K562 (cell line): ENCODE measurements at regions not wholly inside any gene's neighbourhood (a gene's known extent, or its start where the extent isn't known, plus 50 kb on each side); places are given as distances from the start of the nearest gene placed in this dataset.

ENCODE experiments used
- BHLHE40 ChIP-seq: IDR thresholded peaks from 2 replicates; pipeline ENCODE4 v1.6.1; 2011; ENCODE audit warnings: low read length, improper control_type of control experiment
- BRCA1 ChIP-seq, 2 experiments: fragments of 450-650 bp in 1 of 2; sonication (generic) in 1 of 2; formaldehyde crosslinking in 1 of 2; IDR thresholded peaks; 2 replicates each; pipeline versions ENCODE4 v1.5.0 to v1.6.1; 2017 to 2020; ENCODE audit warnings: mild to moderate bottlenecking in 1 of 2, missing genetic modification reagents in 1 of 2
- E2F6 ChIP-seq, 2 experiments: IDR thresholded peaks; 2 replicates each; pipeline ENCODE4 v1.6.1; 2011; ENCODE audit warnings: borderline replicate concordance in 1 of 2, control low read depth in 1 of 2, low read depth in 1 of 2, low read length in 1 of 2, mild to moderate bottlenecking in 1 of 2, mixed read lengths in 1 of 2, moderate library complexity in 1 of 2; ENCODE audit not compliant: insufficient read depth in 1 of 2, insufficient read length in 1 of 2, poor library complexity in 1 of 2, severe bottlenecking in 1 of 2; ENCODE audit errors: extremely low read depth in 1 of 2
- ELF1 ChIP-seq: fragments of 200-800 bp; sonication (Bioruptor generic); IDR thresholded peaks from 2 replicates; pipeline ENCODE4 v1.6.1; 2016; ENCODE audit warnings: missing genetic modification characterization, missing compliant biosample characterization
- GMEB1 ChIP-seq: fragments of 250-450 bp; sonication (Bioruptor Pico); IDR thresholded peaks from 2 replicates; pipeline ENCODE4 v1.4.0; 2020; ENCODE audit warnings: mild to moderate bottlenecking
- HMGN3 ChIP-seq: IDR thresholded peaks from 2 replicates; pipeline ENCODE4 v1.6.1; 2011; ENCODE audit warnings: borderline replicate concordance, low read depth, mild to moderate bottlenecking, mixed read lengths, low read length; ENCODE audit not compliant: insufficient read length; ENCODE audit errors: extremely low read depth
- MCM7 ChIP-seq, 2 experiments: fragments of 450-650 bp; IDR thresholded peaks; 2 replicates each; pipeline ENCODE4 v1.6.1; 2016 to 2018
- MNT ChIP-seq, 2 experiments: fragments of 450-650 bp; conservative IDR thresholded peaks; 2 replicates each; pipeline ENCODE4 v1.6.1; 2017; ENCODE audit warnings: mild to moderate bottlenecking in 2 of 2, moderate library complexity in 2 of 2
- MTA1 ChIP-seq: fragments of 450-650 bp; IDR thresholded peaks from 2 replicates; pipeline ENCODE4 v1.6.1; 2017; ENCODE audit warnings: borderline replicate concordance
- NFE2 ChIP-seq: IDR thresholded peaks from 2 replicates; pipeline ENCODE4 v1.6.1; 2014; ENCODE audit warnings: antibody characterized with exemption, low read depth
- YY1 ChIP-seq, 3 experiments: IDR thresholded peaks; 2 replicates each; pipeline ENCODE4 v1.6.1; 2011; ENCODE audit warnings: low read length in 2 of 3, mild to moderate bottlenecking in 2 of 3, moderate library complexity in 2 of 3, borderline replicate concordance in 1 of 3, control low read depth in 1 of 3, low read depth in 1 of 3; ENCODE audit not compliant: insufficient read depth in 3 of 3, insufficient replicate concordance in 2 of 3, control insufficient read depth in 1 of 3, insufficient read length in 1 of 3; ENCODE audit errors: extremely low read depth in 1 of 3
- ZBTB43 ChIP-seq: sonication (generic); formaldehyde crosslinking; IDR thresholded peaks from 2 replicates; pipeline ENCODE4 v1.8.0; 2023; ENCODE audit warnings: mild to moderate bottlenecking, missing genetic modification reagents
- ZNF239 ChIP-seq: fragments of 250-450 bp; sonication (Bioruptor Pico); IDR thresholded peaks from 2 replicates; pipeline ENCODE4 v1.4.0; 2020; ENCODE audit warnings: mild to moderate bottlenecking
- ZNF316 ChIP-seq: fragments of 450-650 bp; IDR thresholded peaks from 2 replicates; pipeline ENCODE4 v1.6.1; 2016
- ZNF444 ChIP-seq: fragments of 250-450 bp; sonication (Bioruptor Pico); IDR thresholded peaks from 2 replicates; pipeline ENCODE4 v1.4.0; 2020; ENCODE audit warnings: mild to moderate bottlenecking, moderate library complexity
- TF ChIP-seq, protein P1 (sequence below), 2 experiments: fragments of 150-350 bp in 1 of 2; IDR thresholded peaks; 2 replicates each; pipeline ENCODE4 v1.6.1; 2012 to 2016; ENCODE audit warnings: low read depth in 2 of 2, low read length in 2 of 2, mild to moderate bottlenecking in 1 of 2, moderate library complexity in 1 of 2

GRCh38 chr2:17441055-17441771 is 77.0 kb downstream of the RAD51AP2 start (continued):
- TF ChIP-seq, protein P1, sequence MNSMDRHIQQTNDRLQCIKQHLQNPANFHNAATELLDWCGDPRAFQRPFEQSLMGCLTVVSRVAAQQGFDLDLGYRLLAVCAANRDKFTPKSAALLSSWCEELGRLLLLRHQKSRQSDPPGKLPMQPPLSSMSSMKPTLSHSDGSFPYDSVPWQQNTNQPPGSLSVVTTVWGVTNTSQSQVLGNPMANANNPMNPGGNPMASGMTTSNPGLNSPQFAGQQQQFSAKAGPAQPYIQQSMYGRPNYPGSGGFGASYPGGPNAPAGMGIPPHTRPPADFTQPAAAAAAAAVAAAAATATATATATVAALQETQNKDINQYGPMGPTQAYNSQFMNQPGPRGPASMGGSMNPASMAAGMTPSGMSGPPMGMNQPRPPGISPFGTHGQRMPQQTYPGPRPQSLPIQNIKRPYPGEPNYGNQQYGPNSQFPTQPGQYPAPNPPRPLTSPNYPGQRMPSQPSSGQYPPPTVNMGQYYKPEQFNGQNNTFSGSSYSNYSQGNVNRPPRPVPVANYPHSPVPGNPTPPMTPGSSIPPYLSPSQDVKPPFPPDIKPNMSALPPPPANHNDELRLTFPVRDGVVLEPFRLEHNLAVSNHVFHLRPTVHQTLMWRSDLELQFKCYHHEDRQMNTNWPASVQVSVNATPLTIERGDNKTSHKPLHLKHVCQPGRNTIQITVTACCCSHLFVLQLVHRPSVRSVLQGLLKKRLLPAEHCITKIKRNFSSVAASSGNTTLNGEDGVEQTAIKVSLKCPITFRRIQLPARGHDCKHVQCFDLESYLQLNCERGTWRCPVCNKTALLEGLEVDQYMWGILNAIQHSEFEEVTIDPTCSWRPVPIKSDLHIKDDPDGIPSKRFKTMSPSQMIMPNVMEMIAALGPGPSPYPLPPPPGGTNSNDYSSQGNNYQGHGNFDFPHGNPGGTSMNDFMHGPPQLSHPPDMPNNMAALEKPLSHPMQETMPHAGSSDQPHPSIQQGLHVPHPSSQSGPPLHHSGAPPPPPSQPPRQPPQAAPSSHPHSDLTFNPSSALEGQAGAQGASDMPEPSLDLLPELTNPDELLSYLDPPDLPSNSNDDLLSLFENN (IDR thresholded peaks at IDR 0.05; ENCODE audit: low read depth in 2 of 2, low read length in 2 of 2) = no peak
- TF ChIP-seq HMGN3 = no peak
- TF ChIP-seq YY1 (IDR thresholded peaks at IDR 0.05; ENCODE audit: borderline replicate concordance in 1 of 3, control insufficient read depth in 1 of 3, extremely low read depth in 1 of 3, insufficient read depth in 3 of 3, insufficient read length in 1 of 3, insufficient replicate concordance in 2 of 3, low read depth in 1 of 3, low read length in 2 of 3) = peak in 1 of 3 experiments; percentile 35
- TF ChIP-seq ZNF239 (CRISPR knock-in tag) = no peak
- 0 out of 2 replicates have a peak, but pooled peaks have one; percentile 16 for TF ChIP-seq ZNF316
- no peak for TF ChIP-seq BRCA1 (IDR thresholded peaks at IDR 0.05)
- TF ChIP-seq BRCA1 (CRISPR knock-in tag; IDR thresholded peaks at IDR 0.05) = no peak
- TF ChIP-seq GMEB1 (CRISPR knock-in tag) = no peak
- TF ChIP-seq MNT (conservative IDR thresholded peaks at IDR 0.05) = no peak
- no peak for TF ChIP-seq ZNF444
- TF ChIP-seq MTA1 = no peak
- no peak for TF ChIP-seq MCM7 (IDR thresholded peaks at IDR 0.05)
- TF ChIP-seq E2F6 (IDR thresholded peaks at IDR 0.05; ENCODE audit: borderline replicate concordance in 1 of 2, extremely low read depth in 1 of 2, insufficient read depth in 1 of 2, insufficient read length in 1 of 2, low read depth in 1 of 2, low read length in 1 of 2, poor library complexity in 1 of 2, severe bottlenecking in 1 of 2) = no peak
- TF ChIP-seq NFE2 = peak; percentile 41
- no peak for TF ChIP-seq BHLHE40
- no peak for TF ChIP-seq ELF1 (tag)
- no peak for TF ChIP-seq ZBTB43 (CRISPR knock-in tag)
